ENCODE measurements at regions not wholly inside any gene's neighbourhood (a gene's known extent, or its start where the extent isn't known, plus 50 kb on each side); places are given as distances from the start of the nearest gene placed in this dataset.

- TF ChIP-seq CTCF (optimal IDR thresholded peaks at IDR 0.05 in 1 of 3, IDR thresholded peaks at IDR 0.05 in 1 of 3, conservative IDR thresholded peaks at IDR 0.05 in 1 of 3; ENCODE audit: extremely low read depth in 1 of 3, insufficient read depth in 2 of 3, low read length in 3 of 3) (no peak), EZH2 (IDR thresholded peaks at IDR 0.05; ENCODE audit: low read length) (no peak)
Measured at GRCh38 chr10:33120275-33120674, 162.2 kb upstream of the ITGB1 start.
